OCI-LY1 (cell line): ENCODE measurements at regions not wholly inside any gene's neighbourhood (a gene's known extent, or its start where the extent isn't known, plus 50 kb on each side); places are given as distances from the start of the nearest gene placed in this dataset.

Experiments used
- EZH2 ChIP-seq: fragments of 200-600 bp; sonication (generic), shearing (Covaris generic); IDR thresholded peaks from 2 replicates; pipeline ENCODE4 v1.8.0; 2017; ENCODE audit warnings: borderline replicate concordance, mixed run types, mild to moderate bottlenecking, antibody characterized with exemption, low read length, moderate library complexity, mixed read lengths
- TF ChIP-seq, protein P1 (sequence below): fragments of 200-600 bp; sonication (generic), shearing (Covaris generic); IDR thresholded peaks from 2 replicates; pipeline ENCODE4 v1.5.1; 2017; ENCODE audit warnings: mild to moderate bottlenecking, antibody characterized with exemption, low read length, moderate library complexity, mixed read lengths

DNA sequence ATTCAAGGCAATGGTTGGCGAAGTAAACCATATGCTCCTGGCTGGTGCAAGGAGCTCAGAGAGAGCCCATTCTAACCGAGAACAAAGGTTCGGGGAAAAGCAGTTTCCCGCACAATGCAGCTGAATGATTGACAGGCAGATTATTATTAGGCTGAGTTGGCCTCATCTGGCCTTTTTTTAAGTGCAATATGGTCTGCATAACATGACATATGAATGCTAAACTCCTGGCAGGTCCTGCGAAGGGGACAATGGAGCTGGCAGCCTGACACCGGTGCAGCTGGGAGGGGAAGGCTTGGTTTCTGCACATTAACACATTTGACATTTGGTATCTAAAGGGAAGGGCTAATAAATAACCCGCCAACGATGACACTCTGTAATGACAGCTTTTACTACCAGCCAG lies 92.0 kb downstream of the MIS18A start:
- TF ChIP-seq, protein P1, sequence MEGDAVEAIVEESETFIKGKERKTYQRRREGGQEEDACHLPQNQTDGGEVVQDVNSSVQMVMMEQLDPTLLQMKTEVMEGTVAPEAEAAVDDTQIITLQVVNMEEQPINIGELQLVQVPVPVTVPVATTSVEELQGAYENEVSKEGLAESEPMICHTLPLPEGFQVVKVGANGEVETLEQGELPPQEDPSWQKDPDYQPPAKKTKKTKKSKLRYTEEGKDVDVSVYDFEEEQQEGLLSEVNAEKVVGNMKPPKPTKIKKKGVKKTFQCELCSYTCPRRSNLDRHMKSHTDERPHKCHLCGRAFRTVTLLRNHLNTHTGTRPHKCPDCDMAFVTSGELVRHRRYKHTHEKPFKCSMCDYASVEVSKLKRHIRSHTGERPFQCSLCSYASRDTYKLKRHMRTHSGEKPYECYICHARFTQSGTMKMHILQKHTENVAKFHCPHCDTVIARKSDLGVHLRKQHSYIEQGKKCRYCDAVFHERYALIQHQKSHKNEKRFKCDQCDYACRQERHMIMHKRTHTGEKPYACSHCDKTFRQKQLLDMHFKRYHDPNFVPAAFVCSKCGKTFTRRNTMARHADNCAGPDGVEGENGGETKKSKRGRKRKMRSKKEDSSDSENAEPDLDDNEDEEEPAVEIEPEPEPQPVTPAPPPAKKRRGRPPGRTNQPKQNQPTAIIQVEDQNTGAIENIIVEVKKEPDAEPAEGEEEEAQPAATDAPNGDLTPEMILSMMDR = no peak
- no peak for TF ChIP-seq EZH2
